SK-N-SH (cell line): ENCODE measurements at regions not wholly inside any gene's neighbourhood (a gene's known extent, or its start where the extent isn't known, plus 50 kb on each side); places are given as distances from the start of the nearest gene placed in this dataset.

Experiments used
- CTCF ChIA-PET: fragments of 300-600, 350-600 bp; formaldehyde crosslinking; extraction: SDS; loops from one replicate; lab custom pipeline; 2021; lab: Yijun Ruan, JAX
- POLR2A ChIA-PET: fragments of 350-600 bp; sonication (Branson Sonifier 250); formaldehyde crosslinking; extraction: SDS; loops from one replicate; lab custom pipeline; 2020; ENCODE audit warnings: antibody characterized with exemption, inconsistent platforms; lab: Yijun Ruan, JAX
- DNase-seq: peaks from one replicate; pipeline ENCODE4 v3.0.0; 2012
- H2AFZ ChIP-seq: fragments of 200-600 bp; sonication (generic); 2 replicates; pipeline ENCODE4 v1.8.1; 2016; ENCODE audit warnings: antibody characterized with exemption, mild to moderate bottlenecking, low read depth
- H3F3A ChIP-seq: fragments of 200-600 bp; sonication (generic); replicated peaks from 2 replicates; pipeline ENCODE3; 2016; ENCODE audit warnings: antibody characterized with exemption, mild to moderate bottlenecking; ENCODE audit not compliant: insufficient read depth
- H3K27ac ChIP-seq, 2 experiments: fragments of 200-500 bp in 1 of 2; fragments of 200-600 bp in 1 of 2; sonication (Bioruptor generic) in 1 of 2; sonication (generic), shearing (Covaris generic) in 1 of 2; 2 replicates each; pipeline versions ENCODE4 v1.5.1 to v1.6.1; 2014 to 2016; ENCODE audit warnings: low read depth in 2 of 2, inconsistent platforms in 1 of 2, low read length in 1 of 2, mild to moderate bottlenecking in 1 of 2, mixed read lengths in 1 of 2
- H3K27me3 ChIP-seq: fragments of 200-600 bp; sonication (generic), shearing (Covaris generic); 2 replicates; pipeline ENCODE4 v1.6.1; 2016; ENCODE audit warnings: mixed run types; ENCODE audit not compliant: insufficient read depth
- H3K36me3 ChIP-seq, 2 experiments: fragments of 200-500 bp in 1 of 2; fragments of 200-600 bp in 1 of 2; sonication (Bioruptor generic) in 1 of 2; sonication (generic) in 1 of 2; replicated peaks in 1 of 2; 2 replicates each; pipeline versions ENCODE3 to v1.5.1; 2014 to 2016; ENCODE audit warnings: low read length in 1 of 2, mild to moderate bottlenecking in 1 of 2; ENCODE audit not compliant: insufficient read depth in 2 of 2, control insufficient read depth in 1 of 2
- H3K4me1 ChIP-seq, 2 experiments: fragments of 200-500 bp in 1 of 2; fragments of 200-600 bp in 1 of 2; sonication (Bioruptor generic) in 1 of 2; sonication (generic), shearing (Covaris generic) in 1 of 2; 2 replicates each; pipeline versions ENCODE4 v1.5.1 to v1.6.1; 2014 to 2016; ENCODE audit warnings: low read depth in 1 of 2, low read length in 1 of 2, mixed run types in 1 of 2; ENCODE audit not compliant: insufficient read depth in 2 of 2, control insufficient read depth in 1 of 2
- H3K4me2 ChIP-seq: fragments of 200-600 bp; sonication (generic), shearing (Covaris generic); 2 replicates; pipeline ENCODE4 v1.6.1; 2017; ENCODE audit warnings: mixed run types
- H3K4me3 ChIP-seq, 2 experiments: fragments of 200-500 bp in 1 of 2; fragments of 200-600 bp in 1 of 2; sonication (Bioruptor generic) in 1 of 2; sonication (generic), shearing (Covaris generic) in 1 of 2; 2 replicates each; pipeline versions ENCODE4 v1.5.1 to v1.8.1; 2014 to 2016; ENCODE audit warnings: low read depth in 2 of 2, inconsistent platforms in 1 of 2, low read length in 1 of 2, mild to moderate bottlenecking in 1 of 2, mixed read lengths in 1 of 2, moderate library complexity in 1 of 2
- H3K79me2 ChIP-seq: fragments of 200-600 bp; sonication (generic); 2 replicates; pipeline ENCODE4 v1.8.1; 2017; ENCODE audit warnings: mild to moderate bottlenecking; ENCODE audit not compliant: insufficient read depth
- H3K9ac ChIP-seq: fragments of 200-600 bp; sonication (generic); 2 replicates; pipeline ENCODE4 v1.6.1; 2017; ENCODE audit warnings: mixed run types
- H3K9me2 ChIP-seq: fragments of 200-600 bp; sonication (generic); 2 replicates; pipeline ENCODE4 v1.6.1; 2017; ENCODE audit warnings: mixed run types
- H3K9me3 ChIP-seq: fragments of 200-600 bp; sonication (generic); 2 replicates; pipeline ENCODE4 v1.6.1; 2017; ENCODE audit warnings: mixed run types, mild to moderate bottlenecking, moderate library complexity
- H4K20me1 ChIP-seq: fragments of 200-600 bp; sonication (generic); 2 replicates; pipeline ENCODE4 v1.6.1; 2017; ENCODE audit warnings: mild to moderate bottlenecking, mixed run types; ENCODE audit not compliant: insufficient read depth
- CHD2 ChIP-seq: fragments of 150-350 bp; IDR thresholded peaks from 2 replicates; pipeline ENCODE4 v1.6.1; 2018; ENCODE audit warnings: low read length; ENCODE audit not compliant: partially characterized antibody
- EP300 ChIP-seq, 2 experiments: IDR thresholded peaks; 2 replicates each; pipeline versions ENCODE4 v1.4.0 to v1.6.1; 2012; ENCODE audit warnings: borderline replicate concordance in 1 of 2, low read depth in 1 of 2, low read length in 1 of 2
- FOSL2 ChIP-seq: IDR thresholded peaks from 2 replicates; pipeline ENCODE4 v1.4.0; 2012; ENCODE audit warnings: low read depth, mild to moderate bottlenecking, moderate library complexity, borderline replicate concordance
- GATA2 ChIP-seq: sonication (generic); formaldehyde crosslinking; IDR thresholded peaks from 2 replicates; pipeline ENCODE4 v1.5.0; 2020; ENCODE audit warnings: mild to moderate bottlenecking, missing genetic modification reagents
- JUND ChIP-seq: IDR thresholded peaks from 2 replicates; pipeline ENCODE4 v1.4.0; 2012
- MAX ChIP-seq: IDR thresholded peaks from 2 replicates; pipeline ENCODE4 v1.4.0; 2012; ENCODE audit warnings: low read depth
- MEF2A ChIP-seq: IDR thresholded peaks from 2 replicates; pipeline ENCODE4 v1.4.0; 2012; ENCODE audit warnings: low read depth, borderline replicate concordance
- MXI1 ChIP-seq: IDR thresholded peaks from 2 replicates; pipeline ENCODE4 v1.6.1; 2012; ENCODE audit warnings: mild to moderate bottlenecking, low read depth, low read length, improper control_type of control experiment
- NRF1 ChIP-seq: IDR thresholded peaks from 2 replicates; pipeline ENCODE4 v1.6.1; 2012; ENCODE audit warnings: low read depth, mild to moderate bottlenecking, low read length
- PBX3 ChIP-seq: IDR thresholded peaks from 2 replicates; pipeline ENCODE4; 2012
- POLR2AphosphoS5 ChIP-seq: IDR thresholded peaks from 2 replicates; pipeline ENCODE4 v1.6.1; 2012; ENCODE audit warnings: low read depth, low read length
- RXRA ChIP-seq: IDR thresholded peaks from 2 replicates; pipeline ENCODE4 v1.4.0; 2012; ENCODE audit warnings: low read depth, mild to moderate bottlenecking, borderline replicate concordance
- SIN3A ChIP-seq: IDR thresholded peaks from 2 replicates; pipeline ENCODE4 v1.6.1; 2012; ENCODE audit warnings: low read depth, mild to moderate bottlenecking, low read length, moderate library complexity, borderline replicate concordance
- SMC3 ChIP-seq: IDR thresholded peaks from 2 replicates; pipeline ENCODE4 v1.6.1; 2012; ENCODE audit warnings: low read depth, low read length, improper control_type of control experiment
- TAF1 ChIP-seq: IDR thresholded peaks from 2 replicates; pipeline ENCODE4 v1.6.1; 2012; ENCODE audit warnings: low read depth, mild to moderate bottlenecking, low read length, moderate library complexity, borderline replicate concordance
- YY1 ChIP-seq: IDR thresholded peaks from 2 replicates; pipeline ENCODE4 v1.4.0; 2012; ENCODE audit warnings: low read depth, mild to moderate bottlenecking
- ZBTB33 ChIP-seq: IDR thresholded peaks from 2 replicates; pipeline ENCODE4 v1.4.0; 2012; ENCODE audit warnings: low read depth, borderline replicate concordance
- WGBS: methylation state at CpG from one replicate; pipeline ENCODE4 v1.1.6; 2017; ENCODE audit warnings: low lambda C conversion rate; 5-methylcytosine and 5-hydroxymethylcytosine counted together
- TF ChIP-seq, protein P1 (sequence below): fragments of 200-600 bp; sonication (generic); IDR thresholded peaks from 2 replicates; pipeline ENCODE4 v1.6.1; 2017; ENCODE audit warnings: antibody characterized with exemption, mild to moderate bottlenecking, moderate library complexity

- H4K20me1 ChIP-seq, result no peaks in the 10 kb centered on the region
Observed at GRCh38 chr5:145162626-145163025, 672.5 kb downstream of the PRELID2 start.

GRCh38 chr5:145161391-145161790 lies 673.8 kb downstream of the PRELID2 start:
- H3F3A ChIP-seq, result no peaks in the 10 kb centered on the region
- no peak overlapping the region for H3K27ac ChIP-seq
- H4K20me1 ChIP-seq, result no peaks in the 10 kb centered on the region
- POLR2A ChIA-PET, result no interaction called here
- TF ChIP-seq POLR2AphosphoS5 (no peak), NRF1 (no peak), TAF1 (no peak), ZBTB33 (no peak), GATA2 (CRISPR knock-in tag) (no peak), CHD2 (no peak), YY1 (no peak), SIN3A (no peak), MEF2A (no peak), RXRA (no peak), PBX3 (no peak), JUND (no peak)
- TF ChIP-seq, all 33 proteins: peak for 0
- Histone ChIP-seq H2AFZ (no peak overlapping the region), H3K27me3 (no peaks in the 10 kb centered on the region), H3K36me3 (no peaks in the 10 kb centered on the region), H3K4me2 (no peak overlapping the region), H3K79me2 (no peaks in the 10 kb centered on the region), H3K4me1 (no peaks in the 10 kb centered on the region), H3K9ac (no peak overlapping the region), H3K9me2 (no peaks in the 10 kb centered on the region), H3K4me3 (no peak overlapping the region), H3K9me3 (no peaks in the 10 kb centered on the region)
- 45% methylated on average over 3 of the region's 3 CpGs for WGBS
- no peak for DNase-seq
- CTCF ChIA-PET, result no interaction called here

More at GRCh38 chr5:145162626-145163025, 672.5 kb downstream of the PRELID2 start:
- no peak overlapping the region for H3K9ac ChIP-seq
- no peak overlapping the region for H3K4me2 ChIP-seq
- no peaks in the 10 kb centered on the region for H3K9me2 ChIP-seq
- H3K4me1 ChIP-seq, result no peaks in the 10 kb centered on the region
- H3F3A ChIP-seq, result no peaks in the 10 kb centered on the region
- no peak overlapping the region for H2AFZ ChIP-seq
- TF ChIP-seq PBX3 (no peak), GATA2 (CRISPR knock-in tag) (no peak), NRF1 (no peak), SMC3 (no peak), TAF1 (no peak), MAX (no peak), FOSL2 (no peak), EP300 (IDR thresholded peaks at IDR 0.05; ENCODE audit: borderline replicate concordance in 1 of 2, low read depth in 1 of 2, low read length in 1 of 2) (no peak), MXI1 (no peak), JUND (no peak), RXRA (no peak)
- TF ChIP-seq, protein P1, sequence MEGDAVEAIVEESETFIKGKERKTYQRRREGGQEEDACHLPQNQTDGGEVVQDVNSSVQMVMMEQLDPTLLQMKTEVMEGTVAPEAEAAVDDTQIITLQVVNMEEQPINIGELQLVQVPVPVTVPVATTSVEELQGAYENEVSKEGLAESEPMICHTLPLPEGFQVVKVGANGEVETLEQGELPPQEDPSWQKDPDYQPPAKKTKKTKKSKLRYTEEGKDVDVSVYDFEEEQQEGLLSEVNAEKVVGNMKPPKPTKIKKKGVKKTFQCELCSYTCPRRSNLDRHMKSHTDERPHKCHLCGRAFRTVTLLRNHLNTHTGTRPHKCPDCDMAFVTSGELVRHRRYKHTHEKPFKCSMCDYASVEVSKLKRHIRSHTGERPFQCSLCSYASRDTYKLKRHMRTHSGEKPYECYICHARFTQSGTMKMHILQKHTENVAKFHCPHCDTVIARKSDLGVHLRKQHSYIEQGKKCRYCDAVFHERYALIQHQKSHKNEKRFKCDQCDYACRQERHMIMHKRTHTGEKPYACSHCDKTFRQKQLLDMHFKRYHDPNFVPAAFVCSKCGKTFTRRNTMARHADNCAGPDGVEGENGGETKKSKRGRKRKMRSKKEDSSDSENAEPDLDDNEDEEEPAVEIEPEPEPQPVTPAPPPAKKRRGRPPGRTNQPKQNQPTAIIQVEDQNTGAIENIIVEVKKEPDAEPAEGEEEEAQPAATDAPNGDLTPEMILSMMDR, result no peak
- POLR2A ChIA-PET, result no interaction called here
- no peaks in the 10 kb centered on the region for H3K79me2 ChIP-seq
- no peak overlapping the region for H3K4me3 ChIP-seq
- H3K9me3 ChIP-seq, result no peaks in the 10 kb centered on the region
- no peak for DNase-seq
- no peaks in the 10 kb centered on the region for H3K27me3 ChIP-seq
- CTCF ChIA-PET, result no interaction called here
- no peak overlapping the region for H3K27ac ChIP-seq
- H3K36me3 ChIP-seq, result no peaks in the 10 kb centered on the region
